Caco-2 (cell line): ENCODE measurements at regions not wholly inside any gene's neighbourhood (a gene's known extent, or its start where the extent isn't known, plus 50 kb on each side); places are given as distances from the start of the nearest gene placed in this dataset.

ENCODE experiments used
- BruUV-seq: library from RNA; stranded (reverse); fragments of 400-500 nt; replicated peaks from 2 replicates; lab custom pipeline; 2021; lab: Mats Ljungman, UMichigan
- CTCF ChIA-PET: fragments of 300-600 bp; sonication (Branson Sonifier 250); formaldehyde crosslinking; loops from one replicate; lab custom pipeline; 2022; ENCODE audit warnings: antibody characterized with exemption; lab: Charles Lee
- POLR2A ChIA-PET: fragments of 300-600 bp; sonication (Branson Sonifier 250); formaldehyde crosslinking; loops from one replicate; lab custom pipeline; 2022; ENCODE audit warnings: antibody characterized with exemption; lab: Charles Lee
- DNase-seq, 2 experiments: peaks; one replicate each; pipeline versions ENCODE4 v3.0.0 to v3.0.0-alpha.2; 2020 to 2022
- H3K27me3 ChIP-seq: replicated peaks from 2 replicates; pipeline ENCODE4 v1.6.0; 2011; ENCODE audit warnings: low read length; ENCODE audit not compliant: control insufficient read depth, insufficient read depth
- H3K36me3 ChIP-seq: 2 replicates; pipeline ENCODE4 v1.5.1; 2011; ENCODE audit warnings: low read length; ENCODE audit not compliant: control insufficient read depth, insufficient read depth
- H3K4me1 ChIP-seq: fragments of 250-450 bp; sonication (Bioruptor Pico); 2 replicates; pipeline ENCODE4 v1.5.1; 2020; ENCODE audit warnings: mild to moderate bottlenecking
- H3K4me3 ChIP-seq: 2 replicates; pipeline ENCODE4 v1.5.1; 2011; ENCODE audit warnings: low read depth, mild to moderate bottlenecking, control low read depth, low read length
- H3K9me3 ChIP-seq: fragments of 250-450 bp; sonication (Bioruptor Pico); 2 replicates; pipeline ENCODE4 v1.5.1; 2020; ENCODE audit warnings: mild to moderate bottlenecking, moderate library complexity
- H3K27ac Mint-ChIP-seq: one replicate; pipeline ENCODE4 v1.8.0; 2022; ENCODE audit warnings: mixed read lengths; ENCODE audit not compliant: unreplicated experiment
- H3K27me3 Mint-ChIP-seq: one replicate; pipeline ENCODE4 v1.8.0; 2022; ENCODE audit warnings: mixed read lengths; ENCODE audit not compliant: insufficient read depth, unreplicated experiment
- H3K36me3 Mint-ChIP-seq: one replicate; pipeline ENCODE4 v1.8.0; 2022; ENCODE audit warnings: mild to moderate bottlenecking, mixed read lengths; ENCODE audit not compliant: insufficient read depth, unreplicated experiment
- H3K4me1 Mint-ChIP-seq: one replicate; pipeline ENCODE4 v1.8.0; 2022; ENCODE audit warnings: low read depth, mixed read lengths; ENCODE audit not compliant: unreplicated experiment
- H3K4me3 Mint-ChIP-seq: one replicate; pipeline ENCODE4 v1.8.0; 2022; ENCODE audit warnings: mild to moderate bottlenecking, moderate library complexity, mixed read lengths; ENCODE audit not compliant: unreplicated experiment
- H3K9me3 Mint-ChIP-seq: one replicate; pipeline ENCODE4 v1.8.0; 2022; ENCODE audit warnings: mixed read lengths; ENCODE audit not compliant: unreplicated experiment
- CTCF ChIP-seq, 2 experiments: fragments of 200-600 bp in 1 of 2; IDR thresholded peaks; 1 replicate in 1 of 2; 2 replicates in 1 of 2; pipeline versions ENCODE4 v1.5.1 to v1.8.0; 2011 to 2022; ENCODE audit warnings: antibody characterized with exemption in 1 of 2, control low read depth in 1 of 2, inconsistent platforms in 1 of 2, low read depth in 1 of 2, low read length in 1 of 2, mild to moderate bottlenecking in 1 of 2, moderate library complexity in 1 of 2; ENCODE audit not compliant: insufficient read depth in 1 of 2, severe bottlenecking in 1 of 2, unreplicated experiment in 1 of 2
- intact Hi-C: fragments of 100-400 bp; cut with micrococcal nuclease; formaldehyde crosslinking; loops from one replicate; pipeline ENCODE4 v1.10.0; 2022; ENCODE audit not compliant: unreplicated experiment

- Histone ChIP-seq H3K9me3 (peaks cover 6% of the 10 kb centered on the region; the same call in 1 of the 2 replicates), H3K4me3 (no peak overlapping the region), H3K36me3 (no peaks in the 10 kb centered on the region), H3K4me1 (peaks cover 8% of the 10 kb centered on the region; the same call in 1 of the 2 replicates), H3K27me3 (no peaks in the 10 kb centered on the region)
- no peak overlapping the region for H3K4me3 Mint-ChIP-seq
- POLR2A ChIA-PET: no interaction called here
- intact Hi-C loops: no loop called here
- CTCF ChIA-PET: no interaction called here
- H3K4me1 Mint-ChIP-seq: peaks cover 8% of the 10 kb centered on the region
- TF ChIP-seq CTCF (IDR thresholded peaks at IDR 0.05; ENCODE audit: insufficient read depth in 1 of 2, low read depth in 1 of 2, low read length in 1 of 2, severe bottlenecking in 1 of 2, unreplicated experiment in 1 of 2): no peak
- H3K36me3 Mint-ChIP-seq: no peaks in the 10 kb centered on the region
- DNase-seq: no peak
- H3K27ac Mint-ChIP-seq: no peak overlapping the region
- no peaks in the 10 kb centered on the region for H3K27me3 Mint-ChIP-seq
- BruUV-seq: no TSS peak
- no peaks in the 10 kb centered on the region for H3K9me3 Mint-ChIP-seq
These were observed 554.0 kb upstream of the ZFHX3 start for GRCh38 chr16:73601911-73602310.

- H3K4me1 ChIP-seq: peaks cover 1% of the 10 kb centered on the region; the same call in 1 of the 2 replicates
- intact Hi-C loops: no loop called here
- Mint-ChIP-seq H3K4me1 (no peaks in the 10 kb centered on the region), H3K27ac (no peak overlapping the region), H3K9me3 (no peaks in the 10 kb centered on the region), H3K27me3 (no peaks in the 10 kb centered on the region), H3K36me3 (no peaks in the 10 kb centered on the region), H3K4me3 (no peak overlapping the region)
- ChIA-PET CTCF (no interaction called here), POLR2A (no interaction called here)
- no peaks in the 10 kb centered on the region for H3K36me3 ChIP-seq
- H3K4me3 ChIP-seq: no peak overlapping the region
- H3K27me3 ChIP-seq: no peaks in the 10 kb centered on the region
- TF ChIP-seq CTCF (IDR thresholded peaks at IDR 0.05; ENCODE audit: insufficient read depth in 1 of 2, low read depth in 1 of 2, low read length in 1 of 2, severe bottlenecking in 1 of 2, unreplicated experiment in 1 of 2): no peak
- no peak for DNase-seq
- no TSS peak for BruUV-seq
- peaks cover 3% of the 10 kb centered on the region; the same call in 1 of the 2 replicates for H3K9me3 ChIP-seq
These were observed 551.9 kb upstream of the ZFHX3 start for GRCh38 chr16:73599870-73600269.

GRCh38 chr16:73599351-73599750 is 551.4 kb upstream of the ZFHX3 start:
- BruUV-seq: no TSS peak
- H3K4me3 ChIP-seq: no peak overlapping the region
- DNase-seq: no peak
- no peaks in the 10 kb centered on the region for H3K4me1 ChIP-seq
- Mint-ChIP-seq H3K9me3 (no peaks in the 10 kb centered on the region), H3K4me3 (no peak overlapping the region), H3K36me3 (no peaks in the 10 kb centered on the region), H3K27me3 (no peaks in the 10 kb centered on the region), H3K4me1 (no peaks in the 10 kb centered on the region), H3K27ac (no peak overlapping the region)
- H3K36me3 ChIP-seq: no peaks in the 10 kb centered on the region
- intact Hi-C loops: no loop called here
- H3K27me3 ChIP-seq: no peaks in the 10 kb centered on the region
- ChIA-PET POLR2A (no interaction called here), CTCF (no interaction called here)
- H3K9me3 ChIP-seq: peaks cover 3% of the 10 kb centered on the region; the same call in 1 of the 2 replicates
- no peak for TF ChIP-seq CTCF (IDR thresholded peaks at IDR 0.05; ENCODE audit: insufficient read depth in 1 of 2, low read depth in 1 of 2, low read length in 1 of 2, severe bottlenecking in 1 of 2, unreplicated experiment in 1 of 2)
